Pancreas (tissue), 10 donors: ENCODE measurements at regions not wholly inside any gene's neighbourhood (a gene's known extent, or its start where the extent isn't known, plus 50 kb on each side); places are given as distances from the start of the nearest gene placed in this dataset.

Source experiments
- ATAC-seq, 4 donors: fragments of 200-7000 bp; cut with Tn5 transposase; one replicate each; pipeline versions ENCODE4 v1.8.0 to v1.9.1; 2020; ENCODE audit warnings: mild to moderate bottlenecking in 4 of 4, moderate library complexity in 4 of 4
- DNase-seq, 6 donors: peaks; one replicate each; pipeline ENCODE4 v3.0.0-alpha.2; 2020
- FAIRE-seq: peaks from 2 replicates; lab custom pipeline; 2012; peaks lifted over from hg19 to GRCh38; lab: Jason Lieb, UNC
- H3K27ac ChIP-seq, 4 donors: fragments of 200-600 bp; sonication (generic); 1 replicate in 3 of 4; 2 replicates in 1 of 4; pipeline versions ENCODE4 v1.5.0 to v1.8.0; 2020
- H3K27me3 ChIP-seq, 4 donors: fragments of 200-600 bp; one replicate each; pipeline ENCODE4 v1.8.0; 2021
- H3K36me3 ChIP-seq, 3 donors: fragments of 200-600 bp; sonication (generic) in 1 of 3; one replicate each; pipeline versions ENCODE4 v1.5.0 to v1.8.0; 2020 to 2021
- H3K4me1 ChIP-seq, 3 donors: fragments of 200-600 bp; one replicate each; pipeline ENCODE4 v1.8.0; 2021
- H3K4me3 ChIP-seq, 4 donors: fragments of 200-600 bp; sonication (generic) in 2 of 4; one replicate each; pipeline versions ENCODE4 v1.5.0 to v1.8.0; 2020 to 2021
- H3K9me3 ChIP-seq, 4 donors: fragments of 200-600 bp; one replicate each; pipeline ENCODE4 v1.8.0; 2021
- WGBS, 2 donors: extraction: QIAGEN DNeasy Blood & Tissue Kit; methylation state at CpG; one replicate each; pipeline ENCODE4 v1.1.7; 2013; 5-methylcytosine and 5-hydroxymethylcytosine counted together
- intact Hi-C, 3 donors: fragments of 100-400 bp; cut with DNase I; formaldehyde crosslinking; loops; one replicate each; pipeline versions ENCODE4 v1.11.1 to v1.14.2; 2022
- TF ChIP-seq, protein P1 (sequence below), 4 donors: fragments of 200-600 bp; sonication (generic) in 3 of 4; IDR thresholded peaks; one replicate each; pipeline versions ENCODE4 v1.5.0 to v1.8.0; 2021; ENCODE audit warnings: antibody characterized with exemption in 4 of 4
- donor health status: healthy with polysubstance abuse.
- donor health status: DM: no; HTN: no; CAD: no; lungs with moderate emphysema.
- donor health status: DM: no; HTN: no; CAD: no.
- donor health status: control.
- donor health status: control.
- donor health status: Bipolar disorder and iron deficiency.
- donor health status: DM: yes; HTN: yes; CAD: no.
- donor health status: DM: no; HTN: no; CAD: no.
- donor health status: DM: no; HTN: no; CAD: no.
- donor health status: DM: yes; HTN: yes; CAD: no.

DNA sequence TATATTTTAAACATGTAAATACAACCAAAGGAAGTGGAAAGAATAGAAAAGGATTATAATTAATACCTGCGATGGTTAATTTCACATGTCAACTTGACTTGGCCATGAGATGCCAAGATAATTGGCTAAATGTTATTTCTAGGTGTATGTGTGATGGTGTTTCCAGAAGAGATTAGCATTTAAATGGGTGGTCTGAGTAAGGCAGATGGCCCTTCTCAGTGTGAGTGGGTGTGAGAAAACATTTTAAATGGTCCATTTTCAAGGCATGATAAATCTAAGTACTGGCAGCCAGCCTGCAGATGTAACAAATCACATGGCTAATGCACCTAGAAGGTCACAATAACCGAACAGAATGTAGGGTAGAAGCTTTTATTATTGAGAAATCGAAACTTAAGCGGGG lies 99.6 kb upstream of the CDH7 start:
- Histone ChIP-seq H3K4me3 (no peak overlapping the region), H3K9me3 (no peaks in the 10 kb centered on the region), H3K36me3 (no peaks in the 10 kb centered on the region), H3K27ac (no peak overlapping the region), H3K27me3 (no peaks in the 10 kb centered on the region), H3K4me1 (no peaks in the 10 kb centered on the region)
- WGBS, 2 donors, result 52 to 56% methylated on average over 4 of the region's 4 CpGs
- no peak for FAIRE-seq
- intact Hi-C loops, result no loop called here
- TF ChIP-seq, protein P1, sequence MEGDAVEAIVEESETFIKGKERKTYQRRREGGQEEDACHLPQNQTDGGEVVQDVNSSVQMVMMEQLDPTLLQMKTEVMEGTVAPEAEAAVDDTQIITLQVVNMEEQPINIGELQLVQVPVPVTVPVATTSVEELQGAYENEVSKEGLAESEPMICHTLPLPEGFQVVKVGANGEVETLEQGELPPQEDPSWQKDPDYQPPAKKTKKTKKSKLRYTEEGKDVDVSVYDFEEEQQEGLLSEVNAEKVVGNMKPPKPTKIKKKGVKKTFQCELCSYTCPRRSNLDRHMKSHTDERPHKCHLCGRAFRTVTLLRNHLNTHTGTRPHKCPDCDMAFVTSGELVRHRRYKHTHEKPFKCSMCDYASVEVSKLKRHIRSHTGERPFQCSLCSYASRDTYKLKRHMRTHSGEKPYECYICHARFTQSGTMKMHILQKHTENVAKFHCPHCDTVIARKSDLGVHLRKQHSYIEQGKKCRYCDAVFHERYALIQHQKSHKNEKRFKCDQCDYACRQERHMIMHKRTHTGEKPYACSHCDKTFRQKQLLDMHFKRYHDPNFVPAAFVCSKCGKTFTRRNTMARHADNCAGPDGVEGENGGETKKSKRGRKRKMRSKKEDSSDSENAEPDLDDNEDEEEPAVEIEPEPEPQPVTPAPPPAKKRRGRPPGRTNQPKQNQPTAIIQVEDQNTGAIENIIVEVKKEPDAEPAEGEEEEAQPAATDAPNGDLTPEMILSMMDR (IDR thresholded peaks at IDR 0.05), result no peak
- ATAC-seq, result no peak
- DNase-seq, result no peak

- Histone ChIP-seq H3K27me3 (no peaks in the 10 kb centered on the region), H3K27ac (no peak overlapping the region), H3K4me1 (no peaks in the 10 kb centered on the region), H3K4me3 (no peak overlapping the region), H3K9me3 (no peaks in the 10 kb centered on the region), H3K36me3 (no peaks in the 10 kb centered on the region)
- TF ChIP-seq, protein P1 (IDR thresholded peaks at IDR 0.05), result no peak
- FAIRE-seq (no peak), DNase-seq (no peak), ATAC-seq (no peak)
- 44 to 61% methylated on average over 2 of the region's 2 CpGs for WGBS, 2 donors
- intact Hi-C loops, result no loop called here
These were observed 118.6 kb upstream of the CDH7 start for GRCh38 chr18:65632236-65632635.

GRCh38 chr18:65631766-65632165 lies 119.0 kb upstream of the CDH7 start:
- no peaks in the 10 kb centered on the region for H3K36me3 ChIP-seq
- TF ChIP-seq, protein P1 (IDR thresholded peaks at IDR 0.05), result no peak
- intact Hi-C loops, result no loop called here
- no peaks in the 10 kb centered on the region for H3K4me1 ChIP-seq
- no peaks in the 10 kb centered on the region for H3K27me3 ChIP-seq
- FAIRE-seq (no peak), DNase-seq (no peak), ATAC-seq (no peak)
- no peak overlapping the region for H3K27ac ChIP-seq
- H3K4me3 ChIP-seq, result no peak overlapping the region
- 36 to 71% methylated on average over 1 of the region's 1 CpG for WGBS, 2 donors
- H3K9me3 ChIP-seq, result no peaks in the 10 kb centered on the region

GRCh38 chr18:65628390-65628789 lies 122.4 kb upstream of the CDH7 start:
- WGBS, 2 donors, result 46 to 54% methylated on average over 1 of the region's 1 CpG
- ATAC-seq (no peak), FAIRE-seq (no peak), DNase-seq (no peak)
- Histone ChIP-seq H3K4me3 (no peak overlapping the region), H3K27ac (no peak overlapping the region), H3K4me1 (no peaks in the 10 kb centered on the region), H3K36me3 (no peaks in the 10 kb centered on the region), H3K27me3 (no peaks in the 10 kb centered on the region), H3K9me3 (no peaks in the 10 kb centered on the region)
- intact Hi-C loops, result no loop called here
- TF ChIP-seq, protein P1 (IDR thresholded peaks at IDR 0.05), result no peak

DNA sequence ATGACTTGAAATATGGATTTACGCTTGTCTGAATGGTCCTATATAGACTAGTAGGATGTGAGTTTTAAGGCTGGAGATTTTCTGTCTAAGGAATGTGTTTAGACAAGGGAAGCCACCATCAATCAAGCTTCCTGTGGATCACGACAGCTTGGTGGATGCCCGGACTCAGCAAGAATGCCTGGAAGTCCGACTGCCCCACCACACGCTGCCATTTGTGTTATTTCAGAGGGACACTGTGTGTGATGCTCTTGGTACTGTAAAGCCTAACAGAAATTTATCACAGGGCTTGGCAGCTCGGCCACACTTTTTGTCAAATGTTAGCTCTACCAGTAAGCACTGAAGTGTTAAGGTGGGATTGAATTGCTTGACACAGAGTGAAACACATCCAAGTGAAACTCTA lies 127.1 kb upstream of the CDH7 start:
- Histone ChIP-seq H3K4me1 (no peaks in the 10 kb centered on the region), H3K4me3 (no peak overlapping the region), H3K27ac (no peak overlapping the region), H3K9me3 (no peaks in the 10 kb centered on the region), H3K27me3 (no peaks in the 10 kb centered on the region), H3K36me3 (no peaks in the 10 kb centered on the region)
- TF ChIP-seq, protein P1 (IDR thresholded peaks at IDR 0.05), result no peak
- 39 to 43% methylated on average over 6 of the region's 6 CpGs for WGBS, 2 donors
- intact Hi-C loops, result no loop called here
- ATAC-seq (no peak), FAIRE-seq (no peak), DNase-seq (no peak)
